ENCODE measurements at regions not wholly inside any gene's neighbourhood (a gene's known extent, or its start where the extent isn't known, plus 50 kb on each side); places are given as distances from the start of the nearest gene placed in this dataset.

DNA sequence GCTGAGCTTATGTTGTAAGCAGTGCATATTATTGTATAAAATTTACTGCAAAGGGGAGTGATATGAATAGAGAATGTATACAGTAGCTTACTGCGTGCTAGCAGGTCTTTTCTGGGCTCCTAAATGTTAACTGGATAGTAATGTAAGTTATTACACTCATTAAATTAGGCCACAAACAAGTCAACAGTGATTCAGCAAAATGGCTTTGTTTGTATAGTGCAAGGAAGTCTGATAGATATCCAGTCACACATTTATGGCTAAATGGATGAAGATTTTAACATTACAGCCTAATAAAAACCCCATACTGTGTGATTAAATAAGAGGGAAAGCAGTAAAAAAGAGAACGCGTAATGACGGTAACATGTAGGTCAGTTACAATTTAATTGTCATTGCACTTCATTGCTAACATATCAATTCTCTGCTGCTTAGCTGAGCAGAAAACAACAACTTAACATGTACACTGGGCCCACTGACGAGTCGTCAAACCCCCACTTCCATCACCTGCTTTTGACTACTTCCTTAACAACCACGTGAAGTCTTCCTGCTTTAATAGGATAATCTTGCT, 665.0 kb upstream of the FANCL start:
- Histone ChIP-seq H3K9me3 (ENCODE audit: low read length) (no peaks in the 10 kb centered on the region), H3K27me3 (ENCODE audit: control insufficient read depth in 1 of 2, insufficient read depth in 2 of 2, low read length in 2 of 2) (no peaks in the 10 kb centered on the region), H3K4me1 (ENCODE audit: insufficient read depth, low read length) (no peaks in the 10 kb centered on the region)

GRCh38 chr2:58904095-58904494, 663.0 kb upstream of the FANCL start:
- Histone ChIP-seq H3K9me3 (ENCODE audit: low read length) (no peaks in the 10 kb centered on the region), H3K36me3 (ENCODE audit: insufficient read depth, low read length) (no peaks in the 10 kb centered on the region), H3K4me3 (ENCODE audit: low read depth in 1 of 2, low read length in 2 of 2) (no peak overlapping the region), H3K4me1 (ENCODE audit: insufficient read depth, low read length) (no peaks in the 10 kb centered on the region), H3K9ac (ENCODE audit: low read length) (no peak overlapping the region), H3K27ac (ENCODE audit: low read depth, low read length) (no peak overlapping the region), H3K27me3 (ENCODE audit: control insufficient read depth in 1 of 2, insufficient read depth in 2 of 2, low read length in 2 of 2) (peaks cover 0 to 4% of the 10 kb centered on the region in 2 donors)

More for the DNA sequence above, 665.0 kb upstream of the FANCL start:
- H3K4me3 ChIP-seq (ENCODE audit: low read depth in 1 of 2, low read length in 2 of 2), result no peak overlapping the region
- H3K9ac ChIP-seq (ENCODE audit: low read length), result no peak overlapping the region
- no peaks in the 10 kb centered on the region for H3K36me3 ChIP-seq (ENCODE audit: insufficient read depth, low read length)
- H3K27ac ChIP-seq (ENCODE audit: low read depth, low read length), result no peak overlapping the region

DNA sequence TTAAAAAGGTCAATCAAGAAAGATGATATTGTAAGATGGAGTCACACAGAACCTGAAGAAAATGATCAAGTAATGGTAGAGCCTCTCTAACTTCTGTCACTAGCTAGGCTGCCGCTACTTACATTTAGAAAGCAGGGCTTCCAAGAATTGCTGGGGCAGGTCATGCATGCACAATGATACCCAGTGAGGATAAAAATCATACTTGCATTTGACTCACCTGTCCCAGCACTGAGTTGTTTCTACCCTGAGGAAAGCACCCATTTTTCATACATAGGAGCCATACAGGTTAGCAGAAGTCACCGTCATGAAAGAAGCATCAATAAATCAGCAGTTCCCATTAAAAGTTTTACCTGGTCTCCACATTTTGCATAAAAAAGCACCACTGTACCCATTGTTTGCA, 662.3 kb upstream of the FANCL start:
- no peaks in the 10 kb centered on the region for H3K4me1 ChIP-seq (ENCODE audit: insufficient read depth, low read length)
- no peak overlapping the region for H3K9ac ChIP-seq (ENCODE audit: low read length)
- H3K4me3 ChIP-seq (ENCODE audit: low read depth in 1 of 2, low read length in 2 of 2), result no peak overlapping the region
- H3K9me3 ChIP-seq (ENCODE audit: low read length), result no peaks in the 10 kb centered on the region
- peaks cover 0 to 4% of the 10 kb centered on the region in 2 donors for H3K27me3 ChIP-seq (ENCODE audit: control insufficient read depth in 1 of 2, insufficient read depth in 2 of 2, low read length in 2 of 2)
- H3K27ac ChIP-seq (ENCODE audit: low read depth, low read length), result no peak overlapping the region
- H3K36me3 ChIP-seq (ENCODE audit: insufficient read depth, low read length), result no peaks in the 10 kb centered on the region

GRCh38 chr2:58900246-58901027, 659.3 kb upstream of the FANCL start:
- H3K36me3 ChIP-seq (ENCODE audit: insufficient read depth, low read length), result no peaks in the 10 kb centered on the region
- no peaks in the 10 kb centered on the region for H3K4me1 ChIP-seq (ENCODE audit: insufficient read depth, low read length)
- no peaks in the 10 kb centered on the region for H3K9me3 ChIP-seq (ENCODE audit: low read length)
- H3K27me3 ChIP-seq (ENCODE audit: control insufficient read depth in 1 of 2, insufficient read depth in 2 of 2, low read length in 2 of 2), result peaks cover 0 to 4% of the 10 kb centered on the region in 2 donors
- H3K9ac ChIP-seq (ENCODE audit: low read length), result no peak overlapping the region
- H3K27ac ChIP-seq (ENCODE audit: low read depth, low read length), result no peak overlapping the region
- H3K4me3 ChIP-seq (ENCODE audit: low read depth in 1 of 2, low read length in 2 of 2), result no peak overlapping the region

GRCh38 chr2:58899692-58900091, 658.6 kb upstream of the FANCL start:
- no peaks in the 10 kb centered on the region for H3K9me3 ChIP-seq (ENCODE audit: low read length)
- no peaks in the 10 kb centered on the region for H3K4me1 ChIP-seq (ENCODE audit: insufficient read depth, low read length)
- no peaks in the 10 kb centered on the region for H3K36me3 ChIP-seq (ENCODE audit: insufficient read depth, low read length)
- H3K4me3 ChIP-seq (ENCODE audit: low read depth in 1 of 2, low read length in 2 of 2), result no peak overlapping the region
- H3K27ac ChIP-seq (ENCODE audit: low read depth, low read length), result no peak overlapping the region
- peaks cover 0 to 4% of the 10 kb centered on the region in 2 donors for H3K27me3 ChIP-seq (ENCODE audit: control insufficient read depth in 1 of 2, insufficient read depth in 2 of 2, low read length in 2 of 2)
- H3K9ac ChIP-seq (ENCODE audit: low read length), result no peak overlapping the region

- Histone ChIP-seq H3K36me3 (ENCODE audit: insufficient read depth, low read length) (no peaks in the 10 kb centered on the region), H3K4me1 (ENCODE audit: insufficient read depth, low read length) (no peaks in the 10 kb centered on the region), H3K9ac (ENCODE audit: low read length) (no peak overlapping the region), H3K27me3 (ENCODE audit: control insufficient read depth in 1 of 2, insufficient read depth in 2 of 2, low read length in 2 of 2) (peaks cover 0 to 4% of the 10 kb centered on the region in 2 donors), H3K27ac (ENCODE audit: low read depth, low read length) (no peak overlapping the region), H3K9me3 (ENCODE audit: low read length) (no peaks in the 10 kb centered on the region), H3K4me3 (ENCODE audit: low read depth in 1 of 2, low read length in 2 of 2) (no peak overlapping the region)
Measured at GRCh38 chr2:58896638-58897037, 655.5 kb upstream of the FANCL start.

- Histone ChIP-seq H3K36me3 (ENCODE audit: insufficient read depth, low read length) (no peaks in the 10 kb centered on the region), H3K27ac (ENCODE audit: low read depth, low read length) (no peak overlapping the region), H3K4me3 (ENCODE audit: low read depth in 1 of 2, low read length in 2 of 2) (no peak overlapping the region), H3K4me1 (ENCODE audit: insufficient read depth, low read length) (no peaks in the 10 kb centered on the region), H3K9ac (ENCODE audit: low read length) (no peak overlapping the region), H3K27me3 (ENCODE audit: control insufficient read depth in 1 of 2, insufficient read depth in 2 of 2, low read length in 2 of 2) (peaks cover 0 to 4% of the 10 kb centered on the region in 2 donors), H3K9me3 (ENCODE audit: low read length) (no peaks in the 10 kb centered on the region)
Measured at GRCh38 chr2:58895857-58896256, 654.7 kb upstream of the FANCL start.

DNA sequence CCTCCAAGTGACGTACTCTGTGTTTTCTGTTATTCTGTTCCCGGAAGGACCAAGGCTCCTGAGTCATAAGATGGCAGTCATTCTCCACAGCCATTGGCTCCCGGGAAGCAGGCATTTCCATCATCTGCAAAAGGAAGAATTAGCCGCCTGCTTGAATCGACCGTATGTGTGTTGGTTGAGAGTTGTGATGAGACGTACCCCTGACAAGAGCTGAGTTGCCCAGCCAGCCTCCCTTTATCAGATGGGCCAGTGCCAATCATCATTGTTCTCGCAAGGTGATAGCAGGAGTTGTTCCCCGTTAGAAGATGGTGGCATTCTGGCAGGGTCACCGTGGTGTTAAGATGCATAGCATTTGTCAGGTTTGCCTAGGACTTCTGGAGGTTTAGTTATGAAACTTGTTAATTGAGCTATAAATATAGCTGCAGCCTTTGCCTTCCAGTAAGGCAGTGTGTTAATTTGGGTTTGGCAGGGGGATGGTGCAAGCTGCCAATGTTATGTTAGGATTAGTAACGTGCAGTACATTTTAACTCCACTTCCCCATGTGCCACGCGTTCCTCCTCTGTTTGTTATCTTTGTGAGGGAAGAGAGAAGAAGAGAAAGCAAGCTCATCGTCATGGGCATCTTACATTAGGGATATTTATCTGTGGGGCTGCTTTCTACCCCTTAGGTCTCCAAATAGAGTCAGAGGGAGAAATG, 652.7 kb upstream of the FANCL start:
- Histone ChIP-seq H3K4me3 (ENCODE audit: low read depth in 1 of 2, low read length in 2 of 2) (no peak overlapping the region), H3K27me3 (ENCODE audit: control insufficient read depth in 1 of 2, insufficient read depth in 2 of 2, low read length in 2 of 2) (no peaks in the 10 kb centered on the region), H3K27ac (ENCODE audit: low read depth, low read length) (no peak overlapping the region), H3K36me3 (ENCODE audit: insufficient read depth, low read length) (no peaks in the 10 kb centered on the region), H3K4me1 (ENCODE audit: insufficient read depth, low read length) (no peaks in the 10 kb centered on the region), H3K9ac (ENCODE audit: low read length) (no peak overlapping the region), H3K9me3 (ENCODE audit: low read length) (no peaks in the 10 kb centered on the region)

- H3K36me3 ChIP-seq (ENCODE audit: insufficient read depth, low read length), result no peaks in the 10 kb centered on the region
- no peaks in the 10 kb centered on the region for H3K4me1 ChIP-seq (ENCODE audit: insufficient read depth, low read length)
- H3K9me3 ChIP-seq (ENCODE audit: low read length), result no peaks in the 10 kb centered on the region
- H3K27ac ChIP-seq (ENCODE audit: low read depth, low read length), result no peak overlapping the region
- H3K27me3 ChIP-seq (ENCODE audit: control insufficient read depth in 1 of 2, insufficient read depth in 2 of 2, low read length in 2 of 2), result no peaks in the 10 kb centered on the region
- no peak overlapping the region for H3K4me3 ChIP-seq (ENCODE audit: low read depth in 1 of 2, low read length in 2 of 2)
- no peak overlapping the region for H3K9ac ChIP-seq (ENCODE audit: low read length)
Measured at GRCh38 chr2:58891828-58892377, 650.8 kb upstream of the FANCL start.

DNA sequence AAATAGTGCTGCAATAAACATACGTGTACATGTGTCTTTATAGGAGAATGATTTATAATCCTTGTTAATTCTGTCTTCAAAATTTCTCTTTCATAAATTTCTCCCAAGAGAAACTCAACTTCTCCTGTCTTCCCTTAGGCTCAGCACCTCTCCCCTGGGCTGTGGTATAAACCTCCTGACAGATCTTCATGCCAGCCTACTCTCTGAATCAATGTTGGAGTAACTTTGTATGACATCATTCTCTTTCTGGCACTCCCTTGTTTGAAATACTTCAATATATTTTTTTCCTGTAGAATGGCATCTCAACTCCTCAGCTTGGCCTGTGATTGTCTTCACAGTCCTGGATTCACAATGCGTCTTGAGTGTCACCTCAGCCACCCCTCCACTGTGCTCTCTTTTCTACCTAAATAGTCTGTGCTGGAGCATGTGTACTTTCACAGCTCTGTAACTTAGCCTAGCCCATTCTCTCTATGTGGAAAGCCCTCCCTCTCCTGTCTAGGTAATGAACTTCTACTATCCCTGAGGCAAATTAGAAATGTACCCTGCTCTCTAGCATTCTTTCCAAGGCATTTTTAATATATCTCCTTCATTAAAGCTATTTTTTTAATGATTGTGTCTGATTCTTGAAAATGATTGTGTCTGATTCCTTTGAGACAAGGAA, 649.9 kb upstream of the FANCL start:
- Histone ChIP-seq H3K4me1 (ENCODE audit: insufficient read depth, low read length) (no peaks in the 10 kb centered on the region), H3K9ac (ENCODE audit: low read length) (no peak overlapping the region), H3K27me3 (ENCODE audit: control insufficient read depth in 1 of 2, insufficient read depth in 2 of 2, low read length in 2 of 2) (no peaks in the 10 kb centered on the region), H3K27ac (ENCODE audit: low read depth, low read length) (no peak overlapping the region), H3K36me3 (ENCODE audit: insufficient read depth, low read length) (no peaks in the 10 kb centered on the region), H3K9me3 (ENCODE audit: low read length) (no peaks in the 10 kb centered on the region), H3K4me3 (ENCODE audit: low read depth in 1 of 2, low read length in 2 of 2) (no peak overlapping the region)

DNA sequence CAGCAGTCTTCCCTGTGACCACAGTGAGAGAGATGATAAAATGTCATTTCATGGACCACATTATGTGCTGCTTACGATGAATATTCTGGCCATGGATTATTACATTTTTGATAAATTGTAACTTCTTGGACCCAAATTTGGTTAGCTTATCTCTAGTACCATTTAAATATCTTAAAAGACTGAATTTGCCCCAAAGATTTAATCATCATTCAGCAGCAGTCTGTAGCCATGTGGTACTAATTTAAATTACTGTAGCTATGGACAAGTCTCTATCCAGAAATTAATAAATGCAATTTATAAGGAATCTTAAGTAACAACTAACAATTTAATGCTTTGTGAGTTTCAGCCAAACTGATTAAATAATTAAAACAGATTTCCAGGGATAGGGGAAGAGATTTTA, 644.9 kb upstream of the FANCL start:
- Histone ChIP-seq H3K36me3 (ENCODE audit: insufficient read depth, low read length) (no peaks in the 10 kb centered on the region), H3K9ac (ENCODE audit: low read length) (no peak overlapping the region), H3K27ac (ENCODE audit: low read depth, low read length) (no peak overlapping the region), H3K27me3 (ENCODE audit: control insufficient read depth in 1 of 2, insufficient read depth in 2 of 2, low read length in 2 of 2) (no peaks in the 10 kb centered on the region), H3K4me3 (ENCODE audit: low read depth in 1 of 2, low read length in 2 of 2) (no peak overlapping the region), H3K4me1 (ENCODE audit: insufficient read depth, low read length) (no peaks in the 10 kb centered on the region), H3K9me3 (ENCODE audit: low read length) (no peaks in the 10 kb centered on the region)

Measured in muscle layer of colon (tissue), 2 donors.